ENCODE measurements at regions not wholly inside any gene's neighbourhood (a gene's known extent, or its start where the extent isn't known, plus 50 kb on each side); places are given as distances from the start of the nearest gene placed in this dataset.

- FAIRE-seq (no peak), DNase-seq (ENCODE audit: low read depth, low spot score) (no peak)
- no peak for TF ChIP-seq POLR2A (IDR thresholded peaks at IDR 0.05; ENCODE audit: low read depth, low read length)
- no peak for TF ChIP-seq MYC (IDR thresholded peaks at IDR 0.05; ENCODE audit: low read depth, low read length)
- no peak for TF ChIP-seq CTCF (IDR thresholded peaks at IDR 0.05; ENCODE audit: extremely low read depth in 1 of 2, insufficient read depth in 1 of 2, low read depth in 1 of 2, low read length in 2 of 2)
- TF ChIP-seq MAX (IDR thresholded peaks at IDR 0.05; ENCODE audit: insufficient read depth, insufficient read length) = no peak
- TF ChIP-seq GATA2 (IDR thresholded peaks at IDR 0.05; ENCODE audit: insufficient read depth, insufficient read length, low read depth, low read length) = no peak
- TF ChIP-seq JUN (IDR thresholded peaks at IDR 0.05; ENCODE audit: borderline replicate concordance, insufficient read depth, insufficient read length, low read depth) = no peak
- no peak for TF ChIP-seq FOS (IDR thresholded peaks at IDR 0.05; ENCODE audit: borderline replicate concordance, insufficient read depth, low read length)
- TF ChIP-seq POLR2AphosphoS5 (IDR thresholded peaks at IDR 0.05; ENCODE audit: insufficient read depth, low read depth, low read length) = no peak
- TF ChIP-seq EZH2 (IDR thresholded peaks at IDR 0.05; ENCODE audit: borderline replicate concordance, low read depth, low read length, severe bottlenecking) = no peak
- H3K36me3 ChIP-seq (ENCODE audit: control insufficient read depth in 2 of 2, extremely low read depth in 1 of 2, insufficient read depth in 2 of 2, low read length in 2 of 2) = no peaks in the 10 kb centered on the region
- peaks cover 2 to 4% of the 10 kb centered on the region in 2 experiments for H3K27me3 ChIP-seq (ENCODE audit: control insufficient read depth in 2 of 2, insufficient read depth in 2 of 2, low read length in 2 of 2)
- H3K9me3 ChIP-seq (replicated peaks; ENCODE audit: control insufficient read depth, insufficient read depth, low read length) = no peaks in the 10 kb centered on the region
- no TSS peak for BruUV-seq (replicated peaks)
- no peak overlapping the region for H2AFZ ChIP-seq (ENCODE audit: low read depth, low read length)
- no peaks in the 10 kb centered on the region for H3K4me1 ChIP-seq (ENCODE audit: control insufficient read depth, extremely low read depth, insufficient read depth, low read length)
- intact Hi-C loops (cut with micrococcal nuclease) (no loop called here), dilution Hi-C loops (cut with MboI; ENCODE audit: extremely low pct_ligation_motif_present, low sequenced_read_pairs) (no loop called here)
- no peak overlapping the region for H3K27ac ChIP-seq (ENCODE audit: insufficient read depth, low read depth, low read length)
- no peak overlapping the region for H3K9ac ChIP-seq (replicated peaks; ENCODE audit: extremely low read depth, insufficient read depth, low read length)
- POLR2A ChIA-PET = no interaction called here
- no peaks in the 10 kb centered on the region for H3K9me1 ChIP-seq (replicated peaks; ENCODE audit: control insufficient read depth, extremely low read depth, insufficient read depth, low read length)
- H3K4me3 ChIP-seq (replicated peaks in 1 of 3; ENCODE audit: insufficient read depth in 1 of 3, low read depth in 1 of 3, low read length in 3 of 3) = no peak overlapping the region
- H3K79me2 ChIP-seq (ENCODE audit: control insufficient read depth, insufficient read depth, low read length) = no peaks in the 10 kb centered on the region
- CTCF ChIA-PET = no interaction called here
- no peak overlapping the region for H3K4me2 ChIP-seq (ENCODE audit: insufficient read depth, low read length)
- H4K20me1 ChIP-seq (replicated peaks; ENCODE audit: control insufficient read depth, extremely low read depth, insufficient read depth, low read length) = no peaks in the 10 kb centered on the region
Measured at GRCh38 chr7:409339-410281, 110.0 kb downstream of the PDGFA start.

All from endothelial cell of umbilical vein (primary cell).